Natural killer cell (primary cell): ENCODE measurements at regions not wholly inside any gene's neighbourhood (a gene's known extent, or its start where the extent isn't known, plus 50 kb on each side); places are given as distances from the start of the nearest gene placed in this dataset.

Source experiments
- ATAC-seq, 3 donors: fragments of 150-1000 bp in 2 of 3; fragments of 200-7000 bp in 1 of 3; cut with Tn5 transposase; 1 replicate in 1 of 3; 2 replicates in 2 of 3; pipeline ENCODE4 v1.10.0; 2021; ENCODE audit warnings: mild to moderate bottlenecking in 2 of 3, moderate library complexity in 2 of 3
- DNase-seq, 2 donors: peaks; one replicate each; pipeline versions ENCODE4 v3.0.0 to v3.0.0-alpha.2; 2013 to 2021; ENCODE audit warnings: mixed read lengths in 1 of 2
- H3K27ac ChIP-seq: one replicate; pipeline ENCODE4 v1.5.1; 2013; ENCODE audit warnings: mild to moderate bottlenecking, low read length
- H3K27me3 ChIP-seq: one replicate; pipeline ENCODE4 v1.6.1; 2013; ENCODE audit warnings: low read length; ENCODE audit not compliant: control insufficient read depth, insufficient read depth
- H3K36me3 ChIP-seq: one replicate; pipeline ENCODE4 v1.6.1; 2013; ENCODE audit warnings: low read length; ENCODE audit not compliant: control insufficient read depth, insufficient read depth
- H3K4me1 ChIP-seq: one replicate; pipeline ENCODE4 v1.6.1; 2013; ENCODE audit warnings: low read length; ENCODE audit not compliant: control insufficient read depth, insufficient read depth
- H3K4me3 ChIP-seq: one replicate; pipeline ENCODE4 v1.5.1; 2013; ENCODE audit warnings: low read length
- H3K9me3 ChIP-seq: one replicate; pipeline ENCODE4 v1.6.1; 2013; ENCODE audit warnings: low read length; ENCODE audit not compliant: control insufficient read depth, insufficient read depth
- H3K27ac Mint-ChIP-seq, 2 donors: one replicate each; pipeline ENCODE4 v1.8.0; 2022; ENCODE audit warnings: mild to moderate bottlenecking in 2 of 2, mixed read lengths in 2 of 2, moderate library complexity in 1 of 2
- H3K27me3 Mint-ChIP-seq, 2 donors: one replicate each; pipeline ENCODE4 v1.8.0; 2022; ENCODE audit warnings: low read depth in 2 of 2, mixed read lengths in 2 of 2
- H3K36me3 Mint-ChIP-seq: one replicate; pipeline ENCODE4 v1.8.0; 2022; ENCODE audit warnings: mixed read lengths
- H3K4me1 Mint-ChIP-seq, 2 donors: one replicate each; pipeline ENCODE4 v1.8.0; 2022; ENCODE audit warnings: mixed read lengths in 2 of 2
- H3K4me3 Mint-ChIP-seq: one replicate; pipeline ENCODE4 v1.8.0; 2022; ENCODE audit warnings: mild to moderate bottlenecking, moderate library complexity, mixed read lengths
- H3K9me3 Mint-ChIP-seq, 2 donors: one replicate each; pipeline ENCODE4 v1.8.0; 2022; ENCODE audit warnings: mixed read lengths in 2 of 2
- CTCF ChIP-seq: fragments of 200-600 bp; IDR thresholded peaks from one replicate; pipeline ENCODE4 v1.8.0; 2022; ENCODE audit warnings: antibody characterized with exemption
- WGBS: methylation state at CpG from one replicate; pipeline ENCODE4 v1.1.7; 2013; ENCODE audit warnings: missing lambda C conversion rate; ENCODE audit not compliant: insufficient coverage; 5-methylcytosine and 5-hydroxymethylcytosine counted together
- intact Hi-C: fragments of 100-400 bp; cut with micrococcal nuclease; formaldehyde crosslinking; loops from one replicate; pipeline ENCODE4 v1.14.2; 2022

DNA sequence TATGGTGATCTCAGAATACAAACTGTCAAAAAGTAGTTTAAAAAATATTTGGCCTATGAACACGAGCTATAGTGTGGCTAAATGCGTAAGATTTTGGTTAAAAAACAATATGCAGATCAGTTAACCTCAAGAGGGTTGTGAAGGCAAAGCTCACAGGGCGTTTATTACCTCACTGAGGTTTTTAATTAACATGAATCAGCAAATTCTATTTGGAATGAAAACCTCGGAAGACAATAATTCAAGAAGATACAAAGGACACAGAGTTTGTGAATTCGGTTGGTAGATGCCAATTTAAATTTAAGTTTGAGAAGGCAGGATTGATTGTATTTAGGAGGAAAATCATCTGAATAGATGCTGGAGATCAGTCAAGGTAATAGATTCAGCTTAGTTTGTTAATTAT is 1434.6 kb downstream of the C4orf33 start:
- Histone ChIP-seq H3K27ac (no peak overlapping the region), H3K27me3 (no peaks in the 10 kb centered on the region), H3K4me1 (no peaks in the 10 kb centered on the region), H3K9me3 (no peaks in the 10 kb centered on the region), H3K4me3 (no peak overlapping the region), H3K36me3 (no peaks in the 10 kb centered on the region)
- intact Hi-C loops: no loop called here
- DNase-seq (no peak), ATAC-seq (no peak)
- Mint-ChIP-seq H3K4me1 (no peaks in the 10 kb centered on the region), H3K27ac (no peak overlapping the region), H3K4me3 (no peak overlapping the region), H3K9me3 (peaks cover 21 to 37% of the 10 kb centered on the region in 2 donors), H3K27me3 (no peaks in the 10 kb centered on the region), H3K36me3 (no peaks in the 10 kb centered on the region)
- no peak for TF ChIP-seq CTCF
- 76% methylated on average over 5 of the region's 5 CpGs for WGBS

DNA sequence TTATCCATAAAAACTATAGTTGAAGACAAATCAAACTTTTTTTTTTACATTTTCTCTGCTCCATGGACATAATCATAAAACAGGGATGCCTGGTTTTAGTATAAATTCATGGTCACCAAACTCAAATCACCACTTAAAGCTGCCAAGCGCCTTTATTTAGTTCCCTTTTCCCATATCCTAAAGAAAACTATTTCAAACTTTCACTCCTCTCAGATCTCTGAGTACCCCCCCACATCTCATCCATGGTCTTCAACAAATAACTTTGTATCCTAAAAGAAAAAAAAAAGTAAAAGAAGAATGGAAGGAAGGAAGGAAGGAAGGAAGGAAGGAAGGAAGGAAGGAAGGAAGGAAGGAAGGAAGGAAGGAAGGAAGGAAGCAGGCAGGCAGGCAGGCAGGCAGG is 1438.7 kb downstream of the C4orf33 start:
- no peaks in the 10 kb centered on the region for H3K4me1 Mint-ChIP-seq
- WGBS: 57% methylated on average over 1 of the region's 1 CpG
- DNase-seq (no peak), ATAC-seq (no peak)
- H3K36me3 Mint-ChIP-seq: no peaks in the 10 kb centered on the region
- Histone ChIP-seq H3K4me1 (no peaks in the 10 kb centered on the region), H3K27me3 (no peaks in the 10 kb centered on the region), H3K27ac (no peak overlapping the region), H3K9me3 (no peaks in the 10 kb centered on the region), H3K4me3 (no peak overlapping the region), H3K36me3 (no peaks in the 10 kb centered on the region)
- intact Hi-C loops: no loop called here
- H3K9me3 Mint-ChIP-seq: peaks cover 15 to 32% of the 10 kb centered on the region in 2 donors
- TF ChIP-seq CTCF: no peak
- H3K4me3 Mint-ChIP-seq: no peak overlapping the region
- H3K27ac Mint-ChIP-seq: no peak overlapping the region
- no peaks in the 10 kb centered on the region for H3K27me3 Mint-ChIP-seq

DNA sequence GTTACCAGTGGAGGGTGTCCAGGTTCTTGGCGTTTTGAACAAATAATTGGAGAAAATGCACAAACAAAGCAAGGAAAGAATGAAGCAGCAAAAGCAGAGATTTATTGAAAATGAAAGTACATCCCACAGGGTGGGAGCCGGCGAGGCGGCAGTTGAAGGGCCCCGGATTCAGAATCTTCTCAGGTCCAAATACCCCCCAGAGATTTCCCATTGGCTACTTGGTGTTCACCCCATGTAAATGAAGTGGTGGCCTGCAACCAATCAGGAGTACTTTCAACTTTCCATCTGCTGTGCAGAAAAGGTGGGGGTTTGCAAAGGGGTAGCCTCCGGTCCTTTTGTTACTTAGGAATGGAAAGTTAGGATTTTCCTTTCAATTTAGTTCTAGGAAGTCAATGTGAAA is 1447.0 kb downstream of the C4orf33 start:
- H3K4me1 Mint-ChIP-seq: no peaks in the 10 kb centered on the region
- no peaks in the 10 kb centered on the region for H3K27me3 Mint-ChIP-seq
- Histone ChIP-seq H3K9me3 (peaks cover 3% of the 10 kb centered on the region), H3K27ac (no peak overlapping the region), H3K27me3 (no peaks in the 10 kb centered on the region), H3K36me3 (no peaks in the 10 kb centered on the region), H3K4me3 (no peak overlapping the region), H3K4me1 (no peaks in the 10 kb centered on the region)
- peaks cover 5 to 12% of the 10 kb centered on the region in 2 donors for H3K9me3 Mint-ChIP-seq
- H3K36me3 Mint-ChIP-seq: no peaks in the 10 kb centered on the region
- H3K27ac Mint-ChIP-seq: no peak overlapping the region
- H3K4me3 Mint-ChIP-seq: no peak overlapping the region
- intact Hi-C loops: no loop called here
- TF ChIP-seq CTCF: no peak
- WGBS: 94% methylated on average over 6 of the region's 6 CpGs
- ATAC-seq (no peak), DNase-seq (no peak)

- DNase-seq: no peak
- no peaks in the 10 kb centered on the region for H3K27me3 ChIP-seq
- H3K36me3 ChIP-seq: no peaks in the 10 kb centered on the region
- no peak overlapping the region for H3K4me3 ChIP-seq
- no peaks in the 10 kb centered on the region for H3K4me1 Mint-ChIP-seq
- WGBS: 74% methylated on average over 3 of the region's 3 CpGs
- H3K4me1 ChIP-seq: no peaks in the 10 kb centered on the region
- no peaks in the 10 kb centered on the region for H3K36me3 Mint-ChIP-seq
- no peaks in the 10 kb centered on the region for H3K27me3 Mint-ChIP-seq
- ATAC-seq: no peak
- H3K9me3 ChIP-seq: peaks cover 3% of the 10 kb centered on the region
- no peak overlapping the region for H3K27ac Mint-ChIP-seq
- no peak overlapping the region for H3K4me3 Mint-ChIP-seq
- H3K9me3 Mint-ChIP-seq: peaks cover 6 to 13% of the 10 kb centered on the region in 2 donors
- TF ChIP-seq CTCF: no peak
- intact Hi-C loops: no loop called here
- H3K27ac ChIP-seq: no peak overlapping the region
These were observed 1449.2 kb downstream of the C4orf33 start for GRCh38 chr4:130545171-130545570.
